ENCODE measurements at regions not wholly inside any gene's neighbourhood (a gene's known extent, or its start where the extent isn't known, plus 50 kb on each side); places are given as distances from the start of the nearest gene placed in this dataset.

DNA sequence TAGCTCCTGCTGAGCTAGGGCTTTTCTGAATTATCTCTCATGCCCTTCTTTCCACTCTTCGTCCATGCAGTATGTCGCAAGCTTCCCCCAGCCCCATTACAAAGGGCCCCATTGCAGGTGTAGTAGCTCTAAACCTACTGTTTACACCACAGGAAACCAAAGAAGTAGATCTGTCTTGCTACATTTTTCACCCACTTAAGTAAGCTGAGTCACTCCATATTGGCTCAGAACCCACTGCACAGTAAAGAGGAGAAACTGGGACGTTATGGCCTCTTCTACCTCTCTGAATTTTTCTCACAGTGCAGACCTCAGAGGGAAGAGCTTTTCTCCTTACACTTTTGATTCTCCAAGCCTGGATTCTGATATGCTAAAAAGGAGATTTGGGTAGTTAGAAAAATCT, 200.2 kb downstream of the SMARCA1 start:
- Histone ChIP-seq H3K4me3 (ENCODE audit: control extremely low read depth in 1 of 5, extremely low read depth in 1 of 5, insufficient read depth in 1 of 5, low read depth in 2 of 5, low read length in 4 of 5) (no peak overlapping the region), H3K36me3 (replicated peaks in 1 of 2; ENCODE audit: control extremely low read depth in 1 of 2, control insufficient read depth in 1 of 2, extremely low read depth in 1 of 2, insufficient read depth in 2 of 2, low read length in 1 of 2) (no peaks in the 10 kb centered on the region), H3K79me2 (ENCODE audit: control insufficient read depth, insufficient read depth, low read length) (no peaks in the 10 kb centered on the region), H2AFZ (ENCODE audit: insufficient read depth, low read depth, low read length, poor library complexity, severe bottlenecking) (no peak overlapping the region), H3K9ac (ENCODE audit: low read length) (no peak overlapping the region), H3K27ac (ENCODE audit: low read length in 2 of 2) (no peak overlapping the region), H4K20me1 (ENCODE audit: control insufficient read depth, insufficient read depth, low read length, poor library complexity, severe bottlenecking) (no peaks in the 10 kb centered on the region), H3K4me2 (replicated peaks; ENCODE audit: low read depth, low read length, poor library complexity, severe bottlenecking) (no peak overlapping the region), H3K27me3 (replicated peaks in 1 of 4; ENCODE audit: control extremely low read depth in 1 of 4, control insufficient read depth in 3 of 4, insufficient read depth in 4 of 4, low read length in 3 of 4) (no peaks in the 10 kb centered on the region), H3K4me1 (ENCODE audit: control insufficient read depth in 2 of 2, insufficient read depth in 2 of 2, low read length in 2 of 2) (no peaks in the 10 kb centered on the region), H3K9me3 (ENCODE audit: control extremely low read depth in 1 of 3, control insufficient read depth in 2 of 3, insufficient read depth in 1 of 3, low read length in 2 of 3) (no peaks in the 10 kb centered on the region)
- ChIA-PET POLR2A (no interaction called here), CTCF (no interaction called here)
- WGBS (ENCODE audit: insufficient coverage) = no CpG with 5 or more reads among the region's 3 CpGs
- ATAC-seq (ENCODE audit: low read depth) (no peak), DNase-seq (no peak)
- TF ChIP-seq, protein P1, sequence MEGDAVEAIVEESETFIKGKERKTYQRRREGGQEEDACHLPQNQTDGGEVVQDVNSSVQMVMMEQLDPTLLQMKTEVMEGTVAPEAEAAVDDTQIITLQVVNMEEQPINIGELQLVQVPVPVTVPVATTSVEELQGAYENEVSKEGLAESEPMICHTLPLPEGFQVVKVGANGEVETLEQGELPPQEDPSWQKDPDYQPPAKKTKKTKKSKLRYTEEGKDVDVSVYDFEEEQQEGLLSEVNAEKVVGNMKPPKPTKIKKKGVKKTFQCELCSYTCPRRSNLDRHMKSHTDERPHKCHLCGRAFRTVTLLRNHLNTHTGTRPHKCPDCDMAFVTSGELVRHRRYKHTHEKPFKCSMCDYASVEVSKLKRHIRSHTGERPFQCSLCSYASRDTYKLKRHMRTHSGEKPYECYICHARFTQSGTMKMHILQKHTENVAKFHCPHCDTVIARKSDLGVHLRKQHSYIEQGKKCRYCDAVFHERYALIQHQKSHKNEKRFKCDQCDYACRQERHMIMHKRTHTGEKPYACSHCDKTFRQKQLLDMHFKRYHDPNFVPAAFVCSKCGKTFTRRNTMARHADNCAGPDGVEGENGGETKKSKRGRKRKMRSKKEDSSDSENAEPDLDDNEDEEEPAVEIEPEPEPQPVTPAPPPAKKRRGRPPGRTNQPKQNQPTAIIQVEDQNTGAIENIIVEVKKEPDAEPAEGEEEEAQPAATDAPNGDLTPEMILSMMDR (IDR thresholded peaks at IDR 0.05) = no peak
- no peak for TF ChIP-seq EZH2 (IDR thresholded peaks at IDR 0.05; ENCODE audit: borderline replicate concordance, insufficient read depth, low read depth, low read length, poor library complexity, severe bottlenecking)
- Mint-ChIP-seq H3K4me3 (no peak overlapping the region), H3K27ac (no peak overlapping the region), H3K27me3 (no peaks in the 10 kb centered on the region), H3K4me1 (no peaks in the 10 kb centered on the region), H3K9me3 (ENCODE audit: insufficient read depth) (no peaks in the 10 kb centered on the region)
- intact Hi-C loops (cut with micrococcal nuclease) = no loop called here

DNA sequence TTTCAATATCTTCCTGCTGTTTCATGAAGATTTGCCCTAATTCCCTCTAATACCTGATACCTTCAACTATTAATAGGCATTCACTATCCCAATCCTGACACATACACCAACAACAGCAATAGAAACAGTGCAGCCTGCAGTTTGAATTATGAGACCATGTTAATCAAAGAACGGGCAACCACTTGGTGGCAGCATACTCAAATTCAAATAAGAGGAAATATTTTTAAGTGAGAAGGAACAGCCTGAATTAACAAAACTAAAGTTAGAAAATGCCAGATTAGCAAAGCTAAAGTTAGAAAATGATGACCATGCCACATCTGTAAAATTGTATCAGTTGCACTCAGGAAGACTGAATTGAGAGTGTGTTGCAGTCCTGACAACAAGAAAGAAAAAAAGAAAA, 204.9 kb downstream of the SMARCA1 start:
- CTCF ChIA-PET = no interaction called here
- H3K4me2 ChIP-seq (replicated peaks; ENCODE audit: low read depth, low read length, poor library complexity, severe bottlenecking) = no peak overlapping the region
- H3K36me3 ChIP-seq (replicated peaks in 1 of 2; ENCODE audit: control extremely low read depth in 1 of 2, control insufficient read depth in 1 of 2, extremely low read depth in 1 of 2, insufficient read depth in 2 of 2, low read length in 1 of 2) = no peaks in the 10 kb centered on the region
- no peaks in the 10 kb centered on the region for H3K79me2 ChIP-seq (ENCODE audit: control insufficient read depth, insufficient read depth, low read length)
- H3K9me3 ChIP-seq (ENCODE audit: control extremely low read depth in 1 of 3, control insufficient read depth in 2 of 3, insufficient read depth in 1 of 3, low read length in 2 of 3) = no peaks in the 10 kb centered on the region
- no peak overlapping the region for H3K27ac ChIP-seq (ENCODE audit: low read length in 2 of 2)
- no peaks in the 10 kb centered on the region for H3K4me1 ChIP-seq (ENCODE audit: control insufficient read depth in 2 of 2, insufficient read depth in 2 of 2, low read length in 2 of 2)
- Mint-ChIP-seq H3K27ac (no peak overlapping the region), H3K4me3 (no peak overlapping the region), H3K9me3 (ENCODE audit: insufficient read depth) (no peaks in the 10 kb centered on the region), H3K27me3 (no peaks in the 10 kb centered on the region), H3K4me1 (no peaks in the 10 kb centered on the region)
- ATAC-seq (ENCODE audit: low read depth) (no peak), DNase-seq (no peak)
- no peak for TF ChIP-seq EZH2 (IDR thresholded peaks at IDR 0.05; ENCODE audit: borderline replicate concordance, insufficient read depth, low read depth, low read length, poor library complexity, severe bottlenecking)
- TF ChIP-seq, protein P1 (IDR thresholded peaks at IDR 0.05) = no peak
- no CpG with 5 or more reads among the region's 1 CpG for WGBS (ENCODE audit: insufficient coverage)
- no peak overlapping the region for H2AFZ ChIP-seq (ENCODE audit: insufficient read depth, low read depth, low read length, poor library complexity, severe bottlenecking)
- H4K20me1 ChIP-seq (ENCODE audit: control insufficient read depth, insufficient read depth, low read length, poor library complexity, severe bottlenecking) = no peaks in the 10 kb centered on the region
- no peaks in the 10 kb centered on the region for H3K27me3 ChIP-seq (replicated peaks in 1 of 4; ENCODE audit: control extremely low read depth in 1 of 4, control insufficient read depth in 3 of 4, insufficient read depth in 4 of 4, low read length in 3 of 4)
- intact Hi-C loops (cut with micrococcal nuclease) = no loop called here
- POLR2A ChIA-PET = no interaction called here
- no peak overlapping the region for H3K9ac ChIP-seq (ENCODE audit: low read length)
- no peak overlapping the region for H3K4me3 ChIP-seq (ENCODE audit: control extremely low read depth in 1 of 5, extremely low read depth in 1 of 5, insufficient read depth in 1 of 5, low read depth in 2 of 5, low read length in 4 of 5)
